HTR-8/SVneo (cell line): ENCODE measurements at regions not wholly inside any gene's neighbourhood (a gene's known extent, or its start where the extent isn't known, plus 50 kb on each side); places are given as distances from the start of the nearest gene placed in this dataset.
"Not testable (repeated sequence)": the region's sequence is repeated elsewhere in the genome, so short reads cannot be mapped to it uniquely, and the experiment has no call there.

Source experiments
- DNase-seq: peaks from one replicate; pipeline ENCODE4 v3.0.0; 2011; ENCODE audit warnings: low spot score, mixed read lengths; ENCODE audit not compliant: insufficient read length
- FAIRE-seq: peaks from 2 replicates; lab custom pipeline; 2011; peaks lifted over from hg19 to GRCh38; lab: Jason Lieb, UNC

GRCh38 chr10:100637785-100638184 is 102.0 kb downstream of the HIF1AN start:
- FAIRE-seq = no peak

GRCh38 chr10:100638969-100639368 is 103.2 kb downstream of the HIF1AN start:
- DNase-seq, FAIRE-seq: not testable (repeated sequence)

More at GRCh38 chr10:100637785-100638184, 102.0 kb downstream of the HIF1AN start:
- DNase-seq = no peak

DNA sequence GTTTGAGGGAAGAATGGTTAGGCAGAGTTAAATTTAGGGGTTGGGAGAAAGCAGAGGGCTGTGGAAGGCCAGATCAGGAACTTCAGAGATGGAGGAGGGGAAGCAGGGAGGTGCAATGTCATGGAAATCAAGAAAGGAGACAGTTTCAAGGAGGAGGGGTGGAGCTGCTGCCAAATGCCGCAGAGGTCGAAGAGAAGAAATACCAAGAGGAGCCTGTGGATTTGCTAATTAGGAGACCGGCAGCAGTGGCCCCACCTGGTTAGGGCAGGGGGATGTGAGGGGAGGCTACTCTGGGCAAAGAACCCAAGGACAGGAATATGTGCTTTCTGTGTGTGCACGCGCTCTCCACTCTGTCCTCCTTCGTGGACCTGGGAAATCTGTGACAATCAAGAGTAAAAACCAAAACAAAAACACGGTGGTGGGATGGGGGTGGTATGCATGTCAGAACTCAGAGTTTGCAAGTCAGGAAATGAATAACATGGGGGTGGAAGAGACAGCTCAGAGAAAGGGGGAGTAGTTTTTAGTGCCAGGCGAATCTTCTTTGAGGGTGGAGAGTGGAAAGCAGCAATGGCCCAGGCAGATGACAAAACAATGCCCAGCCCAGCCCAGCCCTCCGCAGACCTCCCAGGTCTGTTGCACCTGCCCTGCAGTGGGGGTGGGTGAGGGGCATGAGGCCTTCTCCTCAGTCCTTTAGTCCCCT is 102.9 kb upstream of the PAX2 start:
- DNase-seq (no peak), FAIRE-seq (no peak)

- FAIRE-seq (no peak), DNase-seq (no peak)
These were observed 100.3 kb upstream of the PAX2 start for GRCh38 chr10:100645091-100645490.

GRCh38 chr10:100645613-100646392 is 99.6 kb upstream of the PAX2 start:
- DNase-seq (no peak), FAIRE-seq (no peak)

DNA sequence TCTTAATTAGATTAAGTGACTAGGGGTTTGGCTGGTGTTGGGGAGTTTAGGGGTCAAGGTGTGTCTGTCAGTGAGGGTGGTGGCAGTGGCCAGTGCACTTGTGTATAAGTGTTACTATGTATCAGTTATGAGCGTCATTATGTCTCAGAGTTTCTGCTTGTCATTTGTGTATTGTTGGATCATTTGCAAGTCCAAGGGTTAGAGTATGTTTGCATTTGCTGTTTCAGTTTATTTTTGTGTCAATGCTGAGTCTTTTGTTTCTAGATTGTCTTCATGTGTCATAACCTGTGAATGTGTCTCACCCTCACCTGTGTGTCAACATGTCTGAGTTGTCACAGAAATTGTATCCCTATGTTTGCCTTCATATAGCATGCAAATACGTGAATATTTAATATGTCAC is 97.5 kb upstream of the PAX2 start:
- FAIRE-seq (no peak), DNase-seq (no peak)

GRCh38 chr10:100650693-100651092 is 94.7 kb upstream of the PAX2 start:
- FAIRE-seq = no peak
- DNase-seq = no peak

- FAIRE-seq, DNase-seq: not testable (repeated sequence)
These were observed 94.3 kb upstream of the PAX2 start for GRCh38 chr10:100651099-100651498.

DNA sequence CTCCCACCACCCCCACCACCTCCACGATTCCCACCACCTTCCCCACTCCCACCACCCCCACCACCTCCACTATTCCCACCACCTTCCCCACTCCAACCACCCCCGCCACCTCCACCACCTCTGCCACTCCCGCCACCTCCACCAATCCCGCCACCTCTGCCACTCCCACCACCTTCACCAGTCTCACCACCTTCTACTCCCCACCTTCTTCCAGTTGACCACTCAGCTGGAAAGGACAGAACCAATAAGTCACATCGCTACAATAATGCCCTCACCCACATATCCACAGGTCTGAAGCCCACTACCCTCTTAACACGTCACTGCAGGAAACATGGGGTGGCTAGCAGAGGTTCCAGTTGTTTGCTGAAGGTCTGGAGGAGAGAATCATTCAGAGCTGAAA is 93.5 kb upstream of the PAX2 start:
- FAIRE-seq = no peak

DNA sequence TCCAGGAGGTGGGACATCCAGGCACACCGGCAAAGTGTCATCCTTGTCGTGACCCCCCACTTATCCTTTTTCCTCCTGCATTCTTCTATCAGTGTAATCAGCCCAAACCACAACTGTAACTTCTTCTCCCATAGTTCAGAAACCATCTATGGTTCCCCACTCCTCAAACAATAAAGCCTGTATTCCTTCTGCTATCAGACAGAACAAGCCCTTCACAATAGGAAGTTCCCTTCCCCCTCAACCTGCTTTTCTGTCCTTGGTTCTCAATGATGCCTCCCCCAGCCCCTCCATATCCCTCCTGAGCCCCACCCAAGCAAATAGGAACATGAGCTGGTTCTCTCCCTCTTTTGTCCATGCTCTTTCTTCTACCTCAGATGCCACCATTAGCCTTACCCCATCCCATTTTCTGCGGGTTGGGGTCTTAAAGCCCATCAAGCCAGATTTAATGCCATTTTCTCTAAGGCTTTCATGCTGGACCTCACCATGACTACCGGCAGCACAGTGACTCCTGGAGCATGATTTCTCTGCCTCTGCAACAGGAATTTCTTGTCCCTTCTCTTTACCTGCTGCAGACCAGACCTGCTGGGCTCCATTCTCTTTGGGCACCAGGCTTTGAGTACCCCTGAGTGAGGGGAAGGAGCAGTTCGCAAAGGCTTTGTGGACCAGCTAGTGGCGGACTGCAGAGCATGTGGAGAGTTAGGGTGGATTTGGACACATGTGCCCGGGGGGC is 92.8 kb upstream of the PAX2 start:
- no peak for FAIRE-seq
- DNase-seq = no peak

More for the DNA sequence above, 93.5 kb upstream of the PAX2 start:
- DNase-seq = no peak

- DNase-seq (no peak), FAIRE-seq (no peak)
These were observed 92.0 kb upstream of the PAX2 start for GRCh38 chr10:100653238-100653956.

- DNase-seq (no peak), FAIRE-seq (no peak)
These were observed 91.2 kb upstream of the PAX2 start for GRCh38 chr10:100653957-100654781.

- DNase-seq (no peak), FAIRE-seq (no peak)
These were observed 90.5 kb upstream of the PAX2 start for GRCh38 chr10:100654782-100655325.

GRCh38 chr10:100655326-100655759 is 90.0 kb upstream of the PAX2 start:
- no peak for DNase-seq
- FAIRE-seq = no peak

DNA sequence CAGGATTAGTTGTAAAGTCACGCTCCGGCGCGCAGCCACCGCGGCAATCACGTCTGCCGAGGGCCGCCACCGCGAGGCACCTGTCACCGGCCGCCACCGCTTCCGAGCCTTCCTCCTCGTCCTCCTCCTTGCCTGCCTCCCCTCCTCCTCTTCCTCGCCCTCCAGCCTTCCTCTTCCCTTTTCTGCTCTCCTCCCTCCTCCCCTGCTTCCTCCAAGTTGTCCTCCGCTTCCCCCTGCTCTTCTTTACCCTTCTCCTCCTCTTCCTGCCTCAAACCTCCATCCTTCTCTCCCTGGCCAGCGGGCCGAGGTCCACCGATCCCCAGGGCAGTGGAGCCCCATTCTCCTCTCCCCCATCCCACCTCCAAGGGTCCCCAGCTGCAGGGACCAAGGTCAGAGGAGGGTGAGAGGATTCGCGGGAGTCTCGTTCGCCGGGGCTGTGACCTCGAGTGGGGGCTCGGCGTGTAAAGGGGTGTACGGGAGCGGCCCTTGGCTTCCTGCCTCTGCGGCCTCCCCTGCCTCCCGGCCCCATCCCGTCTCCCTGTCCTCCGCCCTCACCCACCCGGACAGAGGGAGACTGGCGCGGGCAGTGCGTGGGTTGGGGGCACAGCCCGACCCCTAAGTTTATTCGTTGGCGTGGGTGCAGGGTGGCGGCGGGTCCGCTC is 89.5 kb upstream of the PAX2 start:
- FAIRE-seq (no peak), DNase-seq (no peak)

GRCh38 chr10:100656454-100656853 is 88.9 kb upstream of the PAX2 start:
- FAIRE-seq = no peak

DNA sequence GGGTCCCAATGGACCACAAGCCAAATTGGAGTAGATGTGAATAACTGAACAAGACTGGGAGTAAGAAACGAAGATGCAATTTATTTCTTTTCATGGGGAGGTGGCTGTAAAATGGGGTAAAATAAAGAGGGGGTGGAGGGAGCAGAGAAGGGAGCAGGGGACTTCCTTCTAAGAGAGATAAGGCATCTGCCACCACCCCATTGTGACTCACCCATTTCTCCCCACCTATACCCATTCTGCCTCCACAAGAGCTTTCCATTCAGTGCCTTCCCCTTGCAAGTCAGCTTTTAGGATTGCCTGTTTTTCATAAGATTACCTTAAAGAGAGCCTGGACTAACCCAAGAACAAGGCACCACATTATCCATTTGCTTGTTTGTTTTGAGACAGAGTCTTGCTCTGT is 87.1 kb upstream of the PAX2 start:
- no peak for FAIRE-seq

More at GRCh38 chr10:100656454-100656853, 88.9 kb upstream of the PAX2 start:
- DNase-seq = peak; percentile 66

DNA sequence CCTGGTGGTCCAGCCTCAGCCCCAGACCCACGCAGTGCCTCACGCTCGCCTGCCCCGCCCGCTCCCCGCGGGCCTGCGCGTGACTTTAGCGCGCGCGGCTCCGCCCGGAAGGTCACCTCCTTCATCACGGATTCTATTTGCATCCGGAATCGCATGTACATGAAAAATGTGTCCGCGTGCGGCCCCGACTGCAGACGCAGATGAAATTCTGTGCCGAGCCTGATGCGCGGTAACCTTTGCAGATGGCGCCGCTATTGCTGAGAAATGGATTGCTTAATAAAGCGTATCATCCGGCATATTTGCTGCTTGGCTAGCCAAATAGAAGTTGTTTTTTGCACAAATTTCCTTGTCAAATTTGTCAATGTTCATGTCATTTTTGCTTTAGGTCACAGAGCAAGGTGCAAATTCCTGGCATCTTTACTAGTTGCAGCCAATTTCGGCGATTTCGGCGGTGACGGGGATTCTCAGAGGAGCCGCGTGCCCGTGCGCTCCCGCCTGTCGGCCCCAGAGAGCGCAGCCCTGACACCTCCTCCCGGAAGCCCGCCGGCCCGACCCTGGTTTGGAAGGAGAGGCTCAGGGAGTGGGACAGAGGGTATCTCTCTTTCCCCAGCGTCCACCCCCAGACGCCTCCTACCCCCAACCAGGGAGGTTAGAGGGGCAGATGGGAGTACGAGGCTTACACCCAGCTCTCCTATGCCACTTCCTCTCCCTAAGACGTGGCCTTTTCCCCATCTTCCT is 85.9 kb upstream of the PAX2 start:
- FAIRE-seq (no peak), DNase-seq (no peak)

More for the DNA sequence above, 87.1 kb upstream of the PAX2 start:
- DNase-seq = no peak
